Retinal pigment epithelial cell (primary cell): ENCODE measurements at regions not wholly inside any gene's neighbourhood (a gene's known extent, or its start where the extent isn't known, plus 50 kb on each side); places are given as distances from the start of the nearest gene placed in this dataset.

Experiments
- DNase-seq: peaks from one replicate; pipeline ENCODE4 v3.0.0-alpha.2; 2010; ENCODE audit warnings: low read depth
- H3K4me3 ChIP-seq: 2 replicates; pipeline ENCODE4 v1.5.1; 2011; ENCODE audit warnings: mild to moderate bottlenecking, low read length, control low read depth, moderate library complexity
- TF ChIP-seq, protein P1 (sequence below): conservative IDR thresholded peaks from 2 replicates; pipeline ENCODE4 v1.5.1; 2011; ENCODE audit warnings: low read depth, low read length, control low read depth, inconsistent platforms

DNA sequence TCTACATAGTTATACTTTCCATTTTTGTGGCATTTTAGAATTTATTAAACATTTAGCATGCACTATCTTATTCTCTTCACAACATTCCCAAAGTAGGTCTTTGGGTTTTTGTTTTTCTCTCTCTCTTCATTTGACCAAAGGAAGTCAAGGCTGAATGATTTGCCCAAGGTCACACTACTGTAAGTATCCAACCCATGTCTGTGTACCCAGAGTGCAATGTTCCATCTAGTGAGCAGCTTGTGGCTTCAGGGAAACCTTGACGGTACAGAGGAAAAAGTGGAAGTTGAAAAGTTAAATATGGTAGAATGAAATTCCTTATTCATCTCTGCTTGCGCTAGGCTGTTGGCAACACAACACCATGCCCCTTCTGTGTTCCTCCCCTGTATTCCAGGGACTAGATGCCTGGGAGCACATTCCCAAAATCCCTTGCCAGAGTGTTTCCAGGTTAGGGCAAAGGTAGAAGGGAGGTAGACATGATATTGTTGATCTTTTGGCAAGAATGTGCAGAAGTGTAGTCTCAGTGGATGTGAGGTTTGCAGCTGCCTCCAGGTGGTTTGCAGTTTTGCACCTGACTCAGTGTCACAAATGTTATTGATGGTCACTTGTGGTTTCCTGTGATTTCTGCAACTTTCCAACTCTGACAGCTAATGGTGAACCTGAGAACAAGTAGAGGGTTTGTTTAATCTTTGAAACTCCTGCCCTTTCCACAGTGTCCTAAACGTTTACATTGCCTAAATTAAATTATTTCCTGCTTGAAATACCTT is 196.7 kb downstream of the RMST start:
- DNase-seq: no peak
- TF ChIP-seq, protein P1, sequence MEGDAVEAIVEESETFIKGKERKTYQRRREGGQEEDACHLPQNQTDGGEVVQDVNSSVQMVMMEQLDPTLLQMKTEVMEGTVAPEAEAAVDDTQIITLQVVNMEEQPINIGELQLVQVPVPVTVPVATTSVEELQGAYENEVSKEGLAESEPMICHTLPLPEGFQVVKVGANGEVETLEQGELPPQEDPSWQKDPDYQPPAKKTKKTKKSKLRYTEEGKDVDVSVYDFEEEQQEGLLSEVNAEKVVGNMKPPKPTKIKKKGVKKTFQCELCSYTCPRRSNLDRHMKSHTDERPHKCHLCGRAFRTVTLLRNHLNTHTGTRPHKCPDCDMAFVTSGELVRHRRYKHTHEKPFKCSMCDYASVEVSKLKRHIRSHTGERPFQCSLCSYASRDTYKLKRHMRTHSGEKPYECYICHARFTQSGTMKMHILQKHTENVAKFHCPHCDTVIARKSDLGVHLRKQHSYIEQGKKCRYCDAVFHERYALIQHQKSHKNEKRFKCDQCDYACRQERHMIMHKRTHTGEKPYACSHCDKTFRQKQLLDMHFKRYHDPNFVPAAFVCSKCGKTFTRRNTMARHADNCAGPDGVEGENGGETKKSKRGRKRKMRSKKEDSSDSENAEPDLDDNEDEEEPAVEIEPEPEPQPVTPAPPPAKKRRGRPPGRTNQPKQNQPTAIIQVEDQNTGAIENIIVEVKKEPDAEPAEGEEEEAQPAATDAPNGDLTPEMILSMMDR: no peak
- no peak overlapping the region for H3K4me3 ChIP-seq

DNA sequence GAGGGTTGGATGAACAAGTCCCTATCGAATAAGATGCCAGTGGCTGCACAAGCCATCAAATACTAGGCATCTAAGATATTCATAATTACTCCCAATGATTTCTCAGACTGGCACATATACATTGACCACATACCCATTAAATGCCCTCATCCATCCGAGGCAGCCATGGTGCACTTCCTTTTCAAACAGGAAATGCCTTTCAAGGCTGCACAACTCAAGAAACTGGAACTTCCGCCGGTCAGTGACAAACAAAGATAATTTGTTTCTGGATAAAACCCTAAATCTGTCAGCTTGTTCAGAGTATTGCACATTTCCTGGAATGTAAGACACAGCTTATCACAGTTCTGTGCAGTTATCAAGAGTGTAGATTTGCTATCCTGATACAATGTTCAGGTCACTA is 203.7 kb downstream of the RMST start:
- TF ChIP-seq, protein P1: no peak
- DNase-seq: no peak
- H3K4me3 ChIP-seq: no peak overlapping the region

DNA sequence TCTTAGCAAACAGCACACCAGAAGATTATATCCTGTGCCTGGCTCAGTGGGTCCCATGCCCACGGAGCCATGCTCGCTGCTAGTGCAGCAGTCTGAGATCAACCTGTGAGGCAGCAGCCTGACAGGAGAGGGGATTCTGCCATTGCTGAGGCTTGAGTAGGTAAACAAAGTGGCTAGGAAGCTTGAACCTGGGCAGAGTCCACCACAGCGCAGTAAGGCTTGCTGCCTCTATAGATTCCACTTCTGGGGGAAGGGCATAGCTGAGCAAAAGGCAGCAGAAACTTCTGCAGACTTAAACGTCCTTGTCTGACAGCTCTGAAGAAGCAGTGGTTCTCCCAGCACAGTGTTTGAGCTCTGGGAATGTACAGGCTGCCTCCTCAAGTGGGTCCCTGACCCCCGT is 210.3 kb downstream of the RMST start:
- no peak for DNase-seq
- no peak overlapping the region for H3K4me3 ChIP-seq
- TF ChIP-seq, protein P1: no peak

DNA sequence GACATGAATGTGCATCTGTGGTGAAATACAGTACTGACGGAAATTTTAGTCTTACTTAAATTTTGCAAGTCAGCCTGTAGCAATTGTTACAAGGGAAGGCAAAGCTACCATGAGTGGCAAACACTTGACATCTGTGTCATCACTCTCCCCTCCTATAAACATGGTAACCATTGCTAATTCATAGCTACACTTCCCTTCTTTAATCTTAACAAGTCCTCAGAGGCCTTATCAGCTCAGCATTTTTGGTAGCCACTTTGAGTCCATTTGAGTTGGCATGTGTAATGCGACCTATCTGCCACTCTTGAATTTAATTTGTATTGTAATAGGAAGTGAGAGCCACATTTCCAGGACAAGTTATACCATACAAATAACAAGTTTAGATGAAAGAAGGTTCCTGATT is 218.1 kb downstream of the RMST start:
- DNase-seq: no peak
- no peak overlapping the region for H3K4me3 ChIP-seq
- TF ChIP-seq, protein P1: no peak

DNA sequence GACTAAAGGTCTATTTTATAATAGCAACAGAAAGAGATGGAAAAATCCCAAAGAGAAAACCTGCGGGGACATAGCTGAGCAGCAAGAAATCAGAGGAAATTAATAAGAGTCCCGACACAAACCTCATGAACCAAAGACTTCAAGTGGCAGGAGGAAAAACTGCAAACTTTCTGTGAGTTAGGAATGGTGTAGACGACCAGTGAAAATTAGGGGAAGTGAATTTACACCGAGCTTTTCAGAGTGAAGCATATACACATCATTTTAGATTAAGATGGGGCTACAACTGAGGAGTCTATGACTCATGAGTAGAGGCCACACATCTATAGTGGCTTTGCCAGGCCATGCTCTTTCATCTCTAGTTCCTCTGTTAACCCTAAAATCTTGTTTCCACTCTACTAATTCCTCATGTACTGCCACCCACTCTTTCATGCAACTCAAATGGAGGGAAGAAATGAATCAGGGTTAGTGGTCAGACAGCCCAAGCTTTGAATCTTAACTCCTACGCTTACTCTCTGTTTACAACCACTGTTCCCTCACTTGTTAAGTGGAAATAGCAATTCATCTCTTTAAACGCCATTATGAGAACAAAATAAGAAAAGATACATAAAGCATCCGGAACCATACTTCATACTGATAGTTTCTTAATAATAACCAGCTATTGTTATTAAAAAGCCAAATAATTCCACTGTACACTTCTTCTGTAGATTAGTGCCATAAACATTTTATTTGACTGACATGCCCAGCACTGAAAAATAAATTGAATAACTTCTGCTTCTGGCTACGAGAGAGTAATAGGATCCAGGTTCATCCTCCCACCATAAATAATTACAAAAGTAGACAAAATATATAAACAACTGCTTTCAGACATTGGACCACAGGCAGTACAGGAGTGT is 219.3 kb downstream of the RMST start:
- DNase-seq: no peak
- H3K4me3 ChIP-seq: no peak overlapping the region
- TF ChIP-seq, protein P1: no peak

DNA sequence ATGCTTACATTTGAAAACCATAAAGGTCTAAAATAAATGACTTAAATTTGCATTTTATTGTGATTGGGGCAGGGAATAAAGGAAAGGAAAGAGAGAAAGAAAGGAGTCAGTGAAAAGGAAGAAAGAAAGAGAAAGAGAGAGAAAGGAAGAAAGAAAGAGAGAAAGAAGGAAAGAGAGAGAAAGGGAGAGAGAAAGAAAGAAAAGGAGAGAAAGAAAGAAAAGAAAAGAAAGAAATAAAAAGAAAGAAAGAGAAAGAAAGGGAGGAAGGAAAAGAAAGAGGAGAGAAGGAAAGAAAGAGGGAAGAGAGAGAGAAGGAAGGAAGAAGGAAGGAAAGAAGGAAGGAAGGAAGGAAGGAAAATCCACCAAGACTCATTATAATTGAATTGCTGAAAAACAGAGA is 222.8 kb downstream of the RMST start:
- no peak overlapping the region for H3K4me3 ChIP-seq
- DNase-seq: no peak

More for the DNA sequence above, 222.8 kb downstream of the RMST start:
- TF ChIP-seq, protein P1: no peak
